Endothelial cell of umbilical vein (primary cell): ENCODE measurements at regions not wholly inside any gene's neighbourhood (a gene's known extent, or its start where the extent isn't known, plus 50 kb on each side); places are given as distances from the start of the nearest gene placed in this dataset.

ENCODE experiments used
- FOS ChIP-seq: IDR thresholded peaks from 2 replicates; pipeline ENCODE4 v1.6.1; 2011; ENCODE audit warnings: mild to moderate bottlenecking, low read length, moderate library complexity, borderline replicate concordance; ENCODE audit not compliant: insufficient read depth
- MYC ChIP-seq: IDR thresholded peaks from one replicate; pipeline ENCODE4 v1.6.1; 2011; ENCODE audit warnings: mild to moderate bottlenecking, low read depth, low read length
- TF ChIP-seq, protein P1 (sequence below), 2 donors: IDR thresholded peaks; 1 replicate in 1 of 2; 2 replicates in 1 of 2; pipeline ENCODE4 v1.5.1; 2011; ENCODE audit warnings: low read length in 2 of 2, mild to moderate bottlenecking in 2 of 2, moderate library complexity in 2 of 2, control low read depth in 1 of 2, inconsistent platforms in 1 of 2, low read depth in 1 of 2; ENCODE audit not compliant: insufficient read depth in 1 of 2; ENCODE audit errors: extremely low read depth in 1 of 2

DNA sequence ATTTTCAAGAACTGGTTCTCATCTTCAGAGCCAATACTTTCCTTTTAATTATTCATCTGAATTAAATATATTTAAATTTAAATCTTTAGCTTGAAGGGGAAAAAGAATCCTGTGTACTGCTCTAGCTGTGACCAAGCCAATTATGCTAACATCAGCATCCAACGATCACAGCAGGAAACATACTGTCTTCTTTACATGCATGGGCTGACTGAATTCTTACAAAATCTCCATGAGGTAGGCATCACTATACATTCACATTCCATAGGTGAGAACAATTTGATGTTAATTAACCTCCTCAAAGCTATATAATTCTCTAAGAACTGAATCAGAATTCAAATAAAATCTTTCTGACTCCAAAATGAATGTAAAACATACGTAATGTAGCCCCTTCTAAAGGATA lies 118.8 kb upstream of the MAP2 start:
- TF ChIP-seq, protein P1, sequence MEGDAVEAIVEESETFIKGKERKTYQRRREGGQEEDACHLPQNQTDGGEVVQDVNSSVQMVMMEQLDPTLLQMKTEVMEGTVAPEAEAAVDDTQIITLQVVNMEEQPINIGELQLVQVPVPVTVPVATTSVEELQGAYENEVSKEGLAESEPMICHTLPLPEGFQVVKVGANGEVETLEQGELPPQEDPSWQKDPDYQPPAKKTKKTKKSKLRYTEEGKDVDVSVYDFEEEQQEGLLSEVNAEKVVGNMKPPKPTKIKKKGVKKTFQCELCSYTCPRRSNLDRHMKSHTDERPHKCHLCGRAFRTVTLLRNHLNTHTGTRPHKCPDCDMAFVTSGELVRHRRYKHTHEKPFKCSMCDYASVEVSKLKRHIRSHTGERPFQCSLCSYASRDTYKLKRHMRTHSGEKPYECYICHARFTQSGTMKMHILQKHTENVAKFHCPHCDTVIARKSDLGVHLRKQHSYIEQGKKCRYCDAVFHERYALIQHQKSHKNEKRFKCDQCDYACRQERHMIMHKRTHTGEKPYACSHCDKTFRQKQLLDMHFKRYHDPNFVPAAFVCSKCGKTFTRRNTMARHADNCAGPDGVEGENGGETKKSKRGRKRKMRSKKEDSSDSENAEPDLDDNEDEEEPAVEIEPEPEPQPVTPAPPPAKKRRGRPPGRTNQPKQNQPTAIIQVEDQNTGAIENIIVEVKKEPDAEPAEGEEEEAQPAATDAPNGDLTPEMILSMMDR (IDR thresholded peaks at IDR 0.05; ENCODE audit: extremely low read depth in 1 of 2, insufficient read depth in 1 of 2, low read depth in 1 of 2, low read length in 2 of 2) = no peak
- TF ChIP-seq FOS (no peak), MYC (no peak)
